Mucosa of descending colon (tissue), 3 donors: ENCODE measurements at regions not wholly inside any gene's neighbourhood (a gene's known extent, or its start where the extent isn't known, plus 50 kb on each side); places are given as distances from the start of the nearest gene placed in this dataset.
A peak's percentile ranks its signal among the peaks of the same experiment; 100 is the strongest.

ENCODE experiments used
- ATAC-seq: fragments of 200-7000 bp; cut with Tn5 transposase; one replicate; pipeline ENCODE4 v1.9.1; 2020; ENCODE audit warnings: mild to moderate bottlenecking, moderate library complexity
- DNase-seq, 3 donors: peaks; one replicate each; pipeline ENCODE4 v3.0.0-alpha.2; 2020
- H3K36me3 ChIP-seq: fragments of 200-600 bp; one replicate; pipeline ENCODE4 v1.8.0; 2021; ENCODE audit warnings: low read depth, mild to moderate bottlenecking
- H3K4me1 ChIP-seq: fragments of 200-600 bp; one replicate; pipeline ENCODE4 v1.8.0; 2021; ENCODE audit warnings: low read depth, mild to moderate bottlenecking
- H3K4me3 ChIP-seq: fragments of 200-600 bp; one replicate; pipeline ENCODE4 v1.8.0; 2021; ENCODE audit warnings: mild to moderate bottlenecking
- H3K9me3 ChIP-seq: fragments of 200-600 bp; one replicate; pipeline ENCODE4 v1.8.0; 2021; ENCODE audit warnings: mild to moderate bottlenecking
- intact Hi-C, 2 donors: fragments of 100-400 bp; cut with DNase I in 1 of 2; cut with micrococcal nuclease in 1 of 2; formaldehyde crosslinking; loops; one replicate each; pipeline versions ENCODE4 v1.11.0 to v1.11.1; 2022; cut with DNase I, micrococcal nuclease
- TF ChIP-seq, protein P1 (sequence below): fragments of 200-600 bp; IDR thresholded peaks from one replicate; pipeline ENCODE4 v1.8.0; 2022; ENCODE audit warnings: antibody characterized with exemption, mild to moderate bottlenecking
- donor health status: DM: no; HTN: no; CAD: no; lungs with moderate emphysema.
- donor health status: DM: no; HTN: no; CAD: no.
- donor health status: DM: no; HTN: yes; CAD: no.

DNA sequence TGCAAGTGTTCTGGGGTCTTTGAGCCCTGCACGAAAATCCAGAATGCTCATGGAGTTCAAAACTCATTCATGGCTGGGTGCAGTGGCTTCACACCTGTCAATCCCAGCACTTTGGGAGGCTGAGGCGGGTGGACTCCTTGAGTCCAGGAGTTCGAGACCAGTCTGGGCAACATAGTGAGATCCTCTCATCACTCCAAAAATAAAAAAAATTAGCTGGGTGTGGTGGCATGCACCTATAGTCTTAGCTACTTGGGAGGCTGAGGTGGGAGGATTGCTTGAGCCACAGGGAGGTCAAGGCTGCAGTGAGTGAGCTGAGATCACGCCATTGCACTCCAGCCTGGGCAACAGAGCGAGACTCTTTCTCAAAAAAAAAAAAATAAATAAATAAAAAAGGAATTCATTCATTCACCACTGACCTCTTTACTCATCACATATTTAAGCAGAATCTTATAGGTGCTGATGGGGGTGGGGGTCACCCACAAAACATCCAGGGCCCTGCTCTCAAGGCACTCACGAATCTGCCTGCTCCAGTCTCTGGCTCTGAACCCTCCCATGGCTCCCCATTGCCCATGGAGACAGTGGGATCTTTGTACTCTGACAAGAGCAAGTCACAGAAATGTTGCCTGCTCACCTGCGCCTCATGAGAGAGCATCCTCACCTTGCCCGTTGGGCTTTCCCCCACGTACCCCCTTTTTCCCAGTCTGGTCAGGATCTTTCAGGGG lies 76.7 kb upstream of the IER5L start:
- Histone ChIP-seq H3K4me3 (no peak overlapping the region), H3K4me1 (peaks cover 5% of the 10 kb centered on the region), H3K9me3 (no peaks in the 10 kb centered on the region), H3K36me3 (no peaks in the 10 kb centered on the region)
- intact Hi-C loops: loop anchor here in 1 of 2 donors (10.0 kb wide), 1 partner anchor 120 kb away; no protein-coding TSS in a partner anchor
- DNase-seq: peak in 1 of 3 donors; percentile 8
- TF ChIP-seq, protein P1, sequence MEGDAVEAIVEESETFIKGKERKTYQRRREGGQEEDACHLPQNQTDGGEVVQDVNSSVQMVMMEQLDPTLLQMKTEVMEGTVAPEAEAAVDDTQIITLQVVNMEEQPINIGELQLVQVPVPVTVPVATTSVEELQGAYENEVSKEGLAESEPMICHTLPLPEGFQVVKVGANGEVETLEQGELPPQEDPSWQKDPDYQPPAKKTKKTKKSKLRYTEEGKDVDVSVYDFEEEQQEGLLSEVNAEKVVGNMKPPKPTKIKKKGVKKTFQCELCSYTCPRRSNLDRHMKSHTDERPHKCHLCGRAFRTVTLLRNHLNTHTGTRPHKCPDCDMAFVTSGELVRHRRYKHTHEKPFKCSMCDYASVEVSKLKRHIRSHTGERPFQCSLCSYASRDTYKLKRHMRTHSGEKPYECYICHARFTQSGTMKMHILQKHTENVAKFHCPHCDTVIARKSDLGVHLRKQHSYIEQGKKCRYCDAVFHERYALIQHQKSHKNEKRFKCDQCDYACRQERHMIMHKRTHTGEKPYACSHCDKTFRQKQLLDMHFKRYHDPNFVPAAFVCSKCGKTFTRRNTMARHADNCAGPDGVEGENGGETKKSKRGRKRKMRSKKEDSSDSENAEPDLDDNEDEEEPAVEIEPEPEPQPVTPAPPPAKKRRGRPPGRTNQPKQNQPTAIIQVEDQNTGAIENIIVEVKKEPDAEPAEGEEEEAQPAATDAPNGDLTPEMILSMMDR: no peak
- ATAC-seq: no peak

DNA sequence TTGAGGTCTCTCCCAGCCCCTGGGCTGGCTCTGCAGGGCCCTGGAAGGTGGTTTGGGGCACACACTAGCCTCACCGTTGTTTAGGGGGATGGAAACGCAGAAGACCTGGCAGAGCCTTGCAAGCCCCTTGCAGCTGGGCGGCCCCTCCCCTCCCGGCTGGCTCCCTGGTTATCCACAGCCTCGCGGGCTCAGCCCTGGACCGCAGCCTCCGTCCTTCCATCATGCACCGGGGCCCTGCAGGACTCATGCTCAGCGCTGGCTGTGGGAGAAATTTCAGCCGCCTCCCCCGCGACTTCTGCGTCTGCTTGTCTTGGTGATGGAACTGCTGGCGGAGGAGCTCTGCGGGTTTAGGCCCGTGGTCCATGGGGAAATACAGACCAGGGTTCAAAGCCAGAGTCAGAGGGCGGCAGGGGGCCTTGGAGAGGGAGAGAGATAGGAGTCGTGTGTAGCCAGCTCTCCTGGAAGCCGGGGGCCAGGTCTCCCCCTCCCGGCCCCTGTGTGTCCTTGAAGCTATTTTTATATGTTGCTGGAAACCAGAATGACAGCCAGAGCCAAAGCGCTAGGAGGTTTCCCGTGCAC lies 75.8 kb upstream of the IER5L start:
- DNase-seq (peak in 1 of 3 donors; percentile 56), ATAC-seq (no peak)
- Histone ChIP-seq H3K36me3 (no peaks in the 10 kb centered on the region), H3K4me3 (no peak overlapping the region), H3K4me1 (peaks cover 5% of the 10 kb centered on the region), H3K9me3 (no peaks in the 10 kb centered on the region)
- TF ChIP-seq, protein P1: no peak
- intact Hi-C loops: loop anchor here in 1 of 2 donors (10.0 kb wide), 1 partner anchor 119 kb away; no protein-coding TSS in a partner anchor

DNA sequence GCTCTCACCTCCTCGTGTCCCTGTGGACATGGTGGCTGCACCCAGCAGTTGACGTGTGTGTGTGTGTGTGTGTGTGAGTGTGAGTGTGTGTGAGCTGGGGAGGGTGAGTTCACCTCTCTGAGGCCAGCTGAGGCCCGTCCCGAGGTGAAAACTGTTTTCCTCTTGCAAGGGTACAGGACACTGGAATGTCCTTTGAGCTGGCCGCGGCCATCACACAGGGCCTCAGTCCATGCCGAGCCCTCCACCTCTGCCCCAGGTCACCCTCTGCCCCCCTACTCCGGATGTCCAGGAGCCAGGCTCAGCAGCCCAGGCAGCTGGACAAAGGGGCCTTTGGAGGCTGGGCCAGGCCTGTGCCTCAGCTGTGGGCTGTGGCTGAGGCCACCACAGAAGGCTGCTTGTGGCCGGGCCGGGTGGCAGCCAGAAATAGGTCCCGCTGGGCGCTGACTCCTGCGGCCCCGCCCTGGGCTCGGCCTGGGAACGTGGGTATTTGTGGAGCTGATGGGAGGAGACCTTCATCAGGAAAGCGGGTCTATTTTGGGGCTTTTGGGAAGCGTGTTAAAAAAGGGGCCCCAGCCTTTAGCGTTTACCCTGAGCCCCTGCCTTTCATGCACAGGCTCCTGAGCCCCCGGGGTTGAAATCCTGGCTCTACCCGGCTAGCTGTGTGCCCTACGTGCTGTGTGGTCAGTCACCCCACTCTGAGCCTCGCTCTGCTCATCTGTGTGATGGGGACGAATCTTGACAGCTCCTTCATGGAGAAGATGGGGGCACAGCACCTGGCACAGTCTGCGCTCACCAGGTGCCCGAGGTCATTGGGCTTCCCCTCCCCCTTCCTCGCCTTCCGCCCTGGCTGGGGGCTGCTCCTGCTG lies 75.1 kb upstream of the IER5L start:
- Histone ChIP-seq H3K36me3 (no peaks in the 10 kb centered on the region), H3K4me3 (no peak overlapping the region), H3K4me1 (no peaks in the 10 kb centered on the region), H3K9me3 (no peaks in the 10 kb centered on the region)
- TF ChIP-seq, protein P1: no peak
- no peak for ATAC-seq
- DNase-seq: peak in 1 of 3 donors; percentile 45
- intact Hi-C loops: loop anchor here in 1 of 2 donors (10.0 kb wide), 1 partner anchor 118 kb away; no protein-coding TSS in a partner anchor

DNA sequence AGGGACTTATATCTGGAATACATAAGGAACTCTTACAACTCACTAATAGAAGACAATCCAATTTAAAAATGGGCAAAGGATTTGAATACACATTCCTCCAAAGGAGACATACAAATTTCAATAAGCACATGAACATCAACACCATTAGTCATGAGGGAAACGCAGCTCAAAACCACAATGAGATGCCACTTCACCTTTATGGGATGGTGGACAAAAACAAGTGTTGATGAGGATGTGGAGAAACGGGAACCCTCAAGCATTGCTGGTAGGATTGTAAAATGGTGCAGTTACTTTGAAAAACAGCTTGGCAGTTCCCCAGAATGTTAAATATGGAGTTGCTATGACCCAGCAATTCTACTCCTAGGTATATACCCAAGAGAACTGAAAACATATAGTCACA lies 72.7 kb upstream of the IER5L start:
- no peaks in the 10 kb centered on the region for H3K36me3 ChIP-seq

More for the DNA sequence above, 72.7 kb upstream of the IER5L start:
- intact Hi-C loops: loop anchor here in 1 of 2 donors (10.0 kb wide), 1 partner anchor 116 kb away; no protein-coding TSS in a partner anchor
- Histone ChIP-seq H3K4me1 (no peaks in the 10 kb centered on the region), H3K4me3 (no peak overlapping the region), H3K9me3 (no peaks in the 10 kb centered on the region)
- DNase-seq (no peak), ATAC-seq (no peak)
- TF ChIP-seq, protein P1: no peak
